GM15510 (cell line): ENCODE measurements at regions not wholly inside any gene's neighbourhood (a gene's known extent, or its start where the extent isn't known, plus 50 kb on each side); places are given as distances from the start of the nearest gene placed in this dataset.

Experiments
- POLR2A ChIP-seq: IDR thresholded peaks from 3 replicates; pipeline ENCODE4 v1.6.1; 2011; ENCODE audit warnings: borderline replicate concordance; ENCODE audit not compliant: insufficient read length; ENCODE audit errors: extremely low read depth

DNA sequence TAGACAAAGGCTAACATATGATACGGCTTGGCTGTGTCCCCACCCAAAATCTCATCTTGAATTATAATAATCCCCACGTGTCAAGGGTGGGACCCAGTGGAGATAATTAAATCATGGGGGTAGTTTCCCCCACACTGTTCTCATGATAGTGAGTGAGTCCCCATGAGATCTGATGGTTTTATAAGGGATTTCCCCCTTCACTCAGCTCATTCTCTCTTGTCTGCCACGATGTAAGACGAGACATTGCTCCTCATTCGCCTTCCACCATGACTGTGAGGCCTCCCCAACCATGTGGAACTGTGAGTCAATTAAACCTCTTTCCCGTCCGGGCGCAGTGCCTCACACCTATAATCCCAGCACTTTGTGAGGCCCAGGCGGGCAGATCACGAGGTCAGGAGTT is 143.5 kb downstream of the RXFP2 start:
- TF ChIP-seq POLR2A: no peak

DNA sequence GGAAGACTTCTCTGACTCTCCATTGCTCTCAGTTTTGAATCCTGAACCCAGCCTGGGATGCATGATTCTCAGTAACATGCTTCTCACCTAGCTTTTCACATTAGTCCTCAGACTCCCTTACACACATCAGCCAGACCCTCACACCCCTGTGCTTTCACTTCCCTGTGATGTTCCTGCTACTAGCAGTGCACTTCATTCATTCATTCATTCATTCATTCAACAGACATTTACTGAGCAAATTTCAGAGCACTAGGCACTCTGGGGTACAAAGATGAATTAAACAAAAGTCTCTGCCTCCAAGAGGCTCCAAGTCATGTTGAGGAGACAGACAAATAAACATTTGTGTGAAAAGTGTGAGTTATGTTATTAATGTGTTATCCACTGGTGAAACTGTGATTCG is 145.2 kb downstream of the RXFP2 start:
- TF ChIP-seq POLR2A: no peak

DNA sequence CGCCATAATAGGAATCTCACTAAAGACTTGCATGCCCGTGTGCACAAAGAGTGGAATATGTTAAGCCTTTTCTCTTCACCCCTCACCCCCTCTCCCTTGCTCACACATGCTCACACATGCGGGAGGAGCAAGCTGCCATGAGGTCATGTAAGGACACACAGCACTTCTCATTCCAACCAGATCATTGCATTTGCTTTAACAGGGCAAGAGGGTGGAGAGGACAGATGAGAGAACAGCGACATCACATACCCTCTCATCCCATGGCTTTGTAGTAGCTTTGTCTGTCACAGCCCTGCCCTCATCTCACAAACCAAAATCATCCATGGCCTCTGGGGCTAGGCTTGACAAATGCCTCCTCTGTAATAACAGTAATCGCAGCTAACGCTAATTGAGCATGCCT is 145.6 kb upstream of the FRY start:
- no peak for TF ChIP-seq POLR2A

DNA sequence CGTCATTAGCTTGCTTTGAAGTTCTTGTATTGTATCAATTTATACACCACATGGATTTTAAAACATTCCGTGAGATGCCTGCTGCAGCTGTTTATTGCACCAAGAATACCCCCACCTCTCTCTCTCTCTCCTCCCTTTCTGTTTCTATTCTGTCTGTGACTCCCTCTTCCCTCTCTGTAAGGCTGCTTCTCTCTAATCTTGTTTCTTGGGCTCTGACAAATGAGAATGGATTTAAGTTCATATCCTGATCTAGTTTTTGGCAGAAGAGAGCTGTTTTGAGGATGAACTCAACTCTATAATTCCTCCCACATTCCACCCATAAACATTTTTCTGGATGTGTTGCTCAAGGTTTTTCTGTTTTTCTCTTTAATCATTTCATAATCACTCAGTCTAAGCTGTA is 144.3 kb upstream of the FRY start:
- no peak for TF ChIP-seq POLR2A

DNA sequence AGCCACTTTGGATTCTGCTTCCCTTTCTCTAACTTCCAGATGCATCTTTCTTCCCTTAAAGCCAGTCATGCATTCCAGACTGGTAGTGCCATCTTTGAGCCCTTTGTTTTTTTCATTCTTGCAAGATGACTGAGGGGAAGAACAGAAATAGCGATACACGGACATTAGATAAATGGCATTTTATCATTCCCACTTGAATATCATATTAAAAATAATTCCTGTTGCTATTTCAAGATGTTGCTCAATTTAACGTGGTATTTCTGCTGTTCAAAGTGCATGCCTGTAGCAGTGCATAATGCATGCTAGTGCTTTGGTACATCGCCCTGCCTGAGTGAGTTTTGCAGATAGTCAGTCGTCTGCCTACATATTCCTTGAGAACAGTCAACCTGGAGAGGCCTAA is 140.6 kb upstream of the FRY start:
- no peak for TF ChIP-seq POLR2A

DNA sequence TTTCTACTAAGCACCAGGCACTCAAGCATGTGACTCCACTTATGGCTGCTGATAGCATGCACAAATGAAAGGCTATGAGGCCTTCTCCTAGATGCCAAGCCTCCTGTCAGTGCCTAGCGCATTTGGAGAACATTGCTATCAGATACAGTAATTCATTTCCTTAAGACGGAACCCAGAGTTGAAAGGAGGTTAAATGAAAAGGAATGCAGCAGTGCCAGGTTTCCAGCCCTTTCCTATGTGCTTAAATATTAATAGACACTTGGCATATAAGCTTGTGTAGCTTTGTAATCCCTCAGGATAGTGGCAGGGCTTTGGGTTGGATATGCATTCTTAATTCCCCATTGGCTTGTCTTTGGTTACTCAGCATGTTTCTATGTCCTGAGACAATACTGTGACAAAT is 140.1 kb upstream of the FRY start:
- no peak for TF ChIP-seq POLR2A

DNA sequence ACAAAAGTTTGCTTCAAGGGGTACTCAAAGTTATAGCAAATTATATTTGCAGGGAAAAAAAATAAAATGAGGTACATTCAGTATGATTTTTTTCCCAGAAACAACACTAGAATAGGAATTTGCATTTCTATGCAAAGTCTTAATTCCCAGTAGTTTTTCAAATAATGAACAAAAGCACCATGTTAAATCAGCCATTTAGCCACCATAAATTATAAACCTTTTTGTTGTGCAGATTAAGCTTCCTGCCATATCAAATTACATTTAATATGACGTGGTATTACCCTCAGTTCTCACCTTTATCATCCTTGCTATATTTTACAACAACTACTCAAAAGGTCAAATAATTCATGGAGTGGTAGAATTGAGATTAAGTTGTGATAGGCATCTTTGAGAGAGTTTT is 136.6 kb upstream of the FRY start:
- no peak for TF ChIP-seq POLR2A

DNA sequence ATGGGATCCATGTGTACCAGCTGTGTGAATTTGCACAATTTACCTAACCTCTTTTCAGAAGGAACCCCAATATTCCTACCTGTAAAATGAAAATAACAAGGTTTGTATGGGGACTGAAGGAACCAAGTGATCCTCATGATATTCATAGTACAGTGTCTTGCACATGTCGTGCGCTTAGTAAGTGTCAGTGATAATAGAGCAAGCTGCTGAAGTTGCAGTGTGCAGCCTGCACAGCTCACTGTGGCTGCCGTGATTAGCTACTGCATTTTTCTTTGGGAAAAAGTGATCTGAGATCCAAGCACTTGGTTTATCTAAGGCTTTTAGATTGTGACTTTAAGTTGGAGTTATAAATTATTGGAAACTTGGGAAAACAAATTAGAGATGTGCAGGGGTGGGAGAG is 135.9 kb upstream of the FRY start:
- TF ChIP-seq POLR2A: no peak

DNA sequence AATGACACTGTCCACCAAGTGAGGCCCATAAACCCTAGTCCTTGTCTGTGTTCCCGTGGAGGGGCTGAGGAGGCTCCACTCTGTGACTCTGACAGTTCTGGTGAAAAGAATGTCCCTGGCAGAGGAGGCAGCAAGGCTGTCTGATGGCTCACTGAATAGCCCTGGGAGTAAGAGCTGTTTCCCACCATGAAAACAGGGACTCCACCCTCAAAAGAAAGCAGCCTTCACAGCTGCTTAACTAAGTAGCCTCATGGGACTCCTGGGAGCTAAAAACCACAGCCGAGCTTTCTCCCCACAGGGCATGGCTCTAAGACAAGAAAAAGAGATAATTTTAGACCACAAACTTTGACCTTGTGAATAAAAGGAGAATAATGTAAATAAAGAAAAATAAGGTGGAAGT is 135.1 kb upstream of the FRY start:
- TF ChIP-seq POLR2A: no peak

DNA sequence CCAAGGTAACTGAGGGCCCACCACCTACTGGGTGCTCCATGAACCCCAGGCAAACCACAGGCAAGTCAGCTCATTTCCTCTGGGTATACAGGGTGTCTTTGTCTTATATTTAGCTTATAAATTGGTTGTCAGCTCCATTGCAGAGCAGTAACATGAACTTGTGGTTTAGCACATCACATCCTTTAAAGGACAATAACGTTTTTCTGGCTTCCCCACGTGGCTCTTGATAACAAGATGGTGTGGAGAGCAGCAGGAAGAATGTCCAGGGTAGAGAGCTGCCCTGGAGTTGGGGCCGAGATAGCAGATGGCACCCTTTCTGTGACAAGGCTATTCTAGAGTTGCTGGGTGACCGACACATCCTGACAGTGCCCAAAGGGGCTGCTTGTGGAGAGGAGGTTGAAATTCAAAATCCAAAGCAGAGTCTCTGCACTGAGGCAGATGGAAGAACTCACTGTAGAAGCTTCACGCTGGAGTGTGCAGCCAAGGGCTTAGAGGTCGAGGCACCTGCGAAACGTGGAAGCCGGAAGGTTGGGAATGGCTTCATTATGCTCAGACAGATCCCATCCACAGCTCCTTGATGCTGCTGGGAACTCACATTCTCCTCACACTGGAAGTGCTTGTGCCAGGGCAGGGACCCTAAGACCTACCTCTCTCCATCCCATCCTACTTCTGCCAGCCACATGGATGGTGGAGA is 133.0 kb upstream of the FRY start:
- TF ChIP-seq POLR2A: no peak

DNA sequence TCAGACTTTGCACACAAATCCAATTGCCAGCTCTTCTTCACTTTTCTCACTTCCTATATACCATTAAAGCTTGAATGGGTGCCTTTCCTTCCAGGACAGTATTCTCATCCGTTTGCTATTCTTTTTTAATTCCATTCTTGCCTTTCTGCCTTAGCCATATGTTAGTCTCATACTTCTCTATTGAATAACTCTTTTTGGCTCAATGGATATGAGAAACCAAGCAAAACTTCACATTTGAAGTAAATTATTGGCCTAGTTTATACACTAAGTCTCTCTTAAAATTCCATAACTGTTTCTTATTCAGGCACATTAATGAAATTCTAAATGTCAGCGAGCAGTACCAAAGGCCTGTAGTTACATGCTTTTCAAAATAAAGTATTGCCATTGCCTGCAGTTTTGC is 129.6 kb upstream of the FRY start:
- no peak for TF ChIP-seq POLR2A

DNA sequence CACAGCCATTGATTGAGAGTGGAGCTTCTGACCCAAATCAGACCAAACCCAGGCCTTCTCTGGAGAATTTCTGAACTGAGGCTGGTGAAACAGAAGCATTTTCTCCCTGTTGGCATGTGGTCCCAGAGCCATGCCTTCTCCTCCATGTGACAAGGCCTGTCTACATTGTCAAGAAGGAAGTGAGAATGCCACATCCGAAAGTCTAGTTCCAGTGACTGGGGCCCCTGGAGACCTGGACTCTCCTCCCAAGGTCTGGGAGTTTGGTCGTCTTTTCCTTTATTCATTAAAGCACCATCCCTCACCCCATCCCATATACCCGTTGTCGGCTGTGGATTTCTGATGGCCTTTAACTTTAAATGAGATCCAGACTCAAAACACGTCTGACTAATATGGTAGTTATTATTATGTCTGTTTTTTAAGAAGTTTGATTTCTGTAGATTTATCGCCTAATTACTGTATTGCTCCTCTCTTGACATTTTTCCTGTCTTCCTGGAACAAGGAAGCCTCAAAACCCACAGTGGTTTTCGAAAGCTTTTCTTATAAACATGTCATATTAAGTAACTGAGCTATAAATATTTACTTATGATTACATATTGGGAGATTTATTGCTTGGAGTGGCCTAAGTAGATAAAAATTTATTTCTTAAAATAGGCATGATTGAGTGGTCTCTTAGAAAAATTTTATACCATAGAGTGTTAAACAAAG is 128.3 kb upstream of the FRY start:
- TF ChIP-seq POLR2A: no peak

DNA sequence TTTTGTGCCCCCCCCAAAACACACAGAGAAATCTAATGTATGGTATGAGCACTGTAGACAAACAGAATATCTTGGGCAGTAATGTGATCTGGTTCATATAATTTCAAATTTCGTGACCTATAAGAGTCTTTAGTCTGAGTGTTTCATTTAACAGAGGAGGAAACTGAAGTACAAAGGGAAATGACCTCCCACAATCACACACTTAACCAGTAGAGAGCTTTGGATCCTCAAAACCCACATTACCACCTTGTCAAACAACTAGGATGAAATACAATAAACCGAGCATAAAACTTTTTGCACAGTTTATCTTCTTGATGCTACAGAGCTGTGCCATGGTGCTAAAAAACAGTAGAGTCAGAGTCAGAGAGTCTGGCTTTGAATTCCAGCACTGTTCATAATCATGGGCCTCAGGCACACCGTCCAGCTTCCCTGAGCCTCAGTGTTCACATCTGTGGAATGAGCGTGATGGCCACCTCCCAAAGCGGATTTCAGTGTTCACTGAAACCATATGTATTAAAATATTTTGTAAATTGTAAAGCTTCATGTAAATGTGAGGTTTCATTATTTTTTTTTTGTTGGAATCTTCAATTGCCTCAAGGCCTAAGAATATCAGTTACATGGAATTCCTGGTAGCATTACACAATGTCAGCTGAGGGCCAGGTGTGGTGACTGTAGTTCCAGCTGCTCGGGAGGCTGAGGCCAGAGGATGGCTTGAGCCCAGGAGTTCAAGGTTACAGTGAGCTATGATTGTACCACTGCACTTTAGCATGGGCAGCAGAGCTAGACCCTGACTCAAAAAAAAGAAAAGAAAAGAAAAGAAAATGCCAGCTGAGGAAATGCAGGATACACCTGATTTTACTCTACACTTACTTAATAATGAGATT is 126.4 kb upstream of the FRY start:
- TF ChIP-seq POLR2A: no peak

DNA sequence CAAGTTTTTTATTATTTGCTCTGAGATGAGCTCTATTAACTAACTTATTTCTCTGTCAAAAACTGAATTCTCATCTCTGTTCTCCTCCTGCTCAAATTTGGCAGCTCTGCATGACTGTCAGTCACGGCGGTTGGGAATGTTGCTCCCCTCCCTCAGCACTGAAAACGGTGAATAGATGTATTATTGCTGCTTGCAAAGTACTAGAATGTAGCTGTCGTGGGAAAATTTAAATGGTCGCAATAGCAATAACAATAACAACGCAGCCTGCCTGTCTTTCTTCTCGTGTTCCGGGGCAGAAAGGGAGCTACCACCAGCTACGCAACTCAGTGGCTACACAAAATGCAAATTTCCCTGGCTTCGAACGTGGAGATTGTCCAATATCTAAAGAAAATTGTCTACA is 125.6 kb upstream of the FRY start:
- no peak for TF ChIP-seq POLR2A

DNA sequence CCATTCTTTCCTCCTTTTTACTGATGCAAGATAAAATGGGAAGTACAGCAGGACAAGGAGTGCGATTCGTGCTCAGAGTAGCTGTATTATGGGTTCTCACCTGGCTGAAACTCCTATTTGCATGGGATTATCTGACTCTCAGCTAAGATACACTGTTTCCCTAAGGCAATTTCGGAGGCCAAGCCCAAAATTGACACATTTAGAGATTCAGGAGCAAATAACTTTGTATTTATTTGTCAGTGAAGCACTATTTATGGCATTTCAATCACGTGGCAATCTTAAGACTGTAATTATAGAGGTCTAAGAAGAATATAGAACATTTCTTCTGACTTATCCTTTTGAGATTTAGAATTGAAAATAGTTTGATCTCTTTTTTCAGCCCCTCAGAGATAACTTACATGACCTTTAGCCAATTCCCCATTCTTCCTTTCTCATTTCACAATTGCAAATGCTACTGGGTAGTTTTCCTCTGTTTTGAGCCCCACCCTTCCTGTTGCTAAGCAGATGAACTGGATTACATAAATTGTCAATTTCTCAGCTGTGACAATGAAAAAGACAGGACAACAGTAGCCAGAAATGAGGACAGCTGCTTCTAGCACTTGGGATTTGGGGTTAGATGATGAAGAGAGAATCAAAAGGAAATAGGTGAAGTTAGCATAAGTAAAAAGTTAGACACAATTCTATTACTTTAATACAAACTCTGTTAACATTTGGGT is 122.7 kb upstream of the FRY start:
- no peak for TF ChIP-seq POLR2A
